ENCODE measurements at regions not wholly inside any gene's neighbourhood (a gene's known extent, or its start where the extent isn't known, plus 50 kb on each side); places are given as distances from the start of the nearest gene placed in this dataset.

DNA sequence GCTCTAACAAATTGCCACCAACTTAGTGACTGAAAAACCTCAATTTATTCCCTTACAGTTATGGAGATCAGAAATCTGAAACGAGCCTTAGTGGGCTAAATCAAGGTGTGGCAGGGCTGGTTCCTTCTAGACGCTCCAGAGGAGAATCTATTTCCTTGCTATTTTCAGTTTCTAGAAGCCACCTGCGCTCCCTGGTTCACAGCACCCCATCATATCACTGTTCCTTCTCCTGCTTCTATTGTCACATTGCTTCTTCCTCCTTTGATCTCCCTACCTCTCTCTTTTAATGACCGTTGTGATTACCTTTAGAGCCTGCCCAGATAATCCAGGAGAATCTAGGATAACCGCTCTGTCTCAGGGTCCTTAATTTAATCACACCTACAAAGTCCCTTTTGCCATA, 596.6 kb downstream of the PLCL1 start:
- TF ChIP-seq, protein P1, sequence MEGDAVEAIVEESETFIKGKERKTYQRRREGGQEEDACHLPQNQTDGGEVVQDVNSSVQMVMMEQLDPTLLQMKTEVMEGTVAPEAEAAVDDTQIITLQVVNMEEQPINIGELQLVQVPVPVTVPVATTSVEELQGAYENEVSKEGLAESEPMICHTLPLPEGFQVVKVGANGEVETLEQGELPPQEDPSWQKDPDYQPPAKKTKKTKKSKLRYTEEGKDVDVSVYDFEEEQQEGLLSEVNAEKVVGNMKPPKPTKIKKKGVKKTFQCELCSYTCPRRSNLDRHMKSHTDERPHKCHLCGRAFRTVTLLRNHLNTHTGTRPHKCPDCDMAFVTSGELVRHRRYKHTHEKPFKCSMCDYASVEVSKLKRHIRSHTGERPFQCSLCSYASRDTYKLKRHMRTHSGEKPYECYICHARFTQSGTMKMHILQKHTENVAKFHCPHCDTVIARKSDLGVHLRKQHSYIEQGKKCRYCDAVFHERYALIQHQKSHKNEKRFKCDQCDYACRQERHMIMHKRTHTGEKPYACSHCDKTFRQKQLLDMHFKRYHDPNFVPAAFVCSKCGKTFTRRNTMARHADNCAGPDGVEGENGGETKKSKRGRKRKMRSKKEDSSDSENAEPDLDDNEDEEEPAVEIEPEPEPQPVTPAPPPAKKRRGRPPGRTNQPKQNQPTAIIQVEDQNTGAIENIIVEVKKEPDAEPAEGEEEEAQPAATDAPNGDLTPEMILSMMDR (IDR thresholded peaks at IDR 0.05; ENCODE audit: insufficient read depth, low read depth, low read length), result no peak
- Histone ChIP-seq H3K36me3 (ENCODE audit: control insufficient read depth, insufficient read depth, low read length) (no peaks in the 10 kb centered on the region), H3K27me3 (ENCODE audit: control insufficient read depth, insufficient read depth, low read length) (no peaks in the 10 kb centered on the region), H3K4me3 (ENCODE audit: low read depth, low read length) (no peak overlapping the region)
- POLR2A ChIA-PET, result no interaction called here
- CTCF ChIA-PET, result no interaction called here
- no peak for DNase-seq (ENCODE audit: low read depth)

DNA sequence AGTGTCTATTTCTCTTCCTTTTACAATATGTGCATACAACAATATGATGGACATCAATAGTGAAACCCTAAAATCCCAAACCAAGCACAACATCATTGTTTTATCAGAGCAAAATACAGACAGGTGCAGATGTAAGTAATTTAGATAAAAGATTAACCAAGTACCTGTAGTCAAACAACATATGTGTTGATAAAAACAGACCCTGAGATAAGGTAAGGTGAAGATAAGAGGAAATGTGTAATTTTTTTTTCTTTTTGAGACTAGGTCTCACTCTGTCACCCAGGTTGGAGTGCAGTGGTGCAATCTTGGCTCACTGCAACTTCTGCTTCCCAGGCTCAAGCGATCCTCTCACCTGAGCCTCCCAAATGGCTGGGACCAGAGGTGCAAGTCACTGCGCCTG, 589.8 kb downstream of the PLCL1 start:
- Histone ChIP-seq H3K27me3 (ENCODE audit: control insufficient read depth, insufficient read depth, low read length) (no peaks in the 10 kb centered on the region), H3K36me3 (ENCODE audit: control insufficient read depth, insufficient read depth, low read length) (no peaks in the 10 kb centered on the region), H3K4me3 (ENCODE audit: low read depth, low read length) (no peak overlapping the region)
- TF ChIP-seq, protein P1 (IDR thresholded peaks at IDR 0.05; ENCODE audit: insufficient read depth, low read depth, low read length), result no peak
- DNase-seq (ENCODE audit: low read depth), result no peak
- ChIA-PET POLR2A (no interaction called here), CTCF (no interaction called here)

DNA sequence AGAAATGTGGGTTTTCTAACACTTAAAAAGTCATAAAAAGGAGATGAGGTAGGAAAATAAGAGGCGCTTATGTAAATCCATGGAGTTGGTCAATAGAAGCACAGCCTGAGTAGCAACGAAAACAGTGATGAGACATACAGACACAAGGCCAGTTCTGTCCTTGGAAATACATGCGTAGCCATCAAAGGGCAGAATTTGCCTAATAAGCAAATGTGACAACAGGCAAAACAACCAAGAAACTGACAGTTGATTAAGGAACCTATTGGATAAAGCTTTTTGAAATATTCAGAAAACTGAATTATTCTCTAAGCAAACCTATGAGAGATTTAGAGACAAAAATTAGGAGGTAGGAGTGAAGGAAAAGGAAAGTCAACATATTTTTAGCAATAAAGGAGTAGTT, 586.3 kb downstream of the PLCL1 start:
- no peak for DNase-seq (ENCODE audit: low read depth)
- TF ChIP-seq, protein P1 (IDR thresholded peaks at IDR 0.05; ENCODE audit: insufficient read depth, low read depth, low read length), result no peak
- Histone ChIP-seq H3K27me3 (ENCODE audit: control insufficient read depth, insufficient read depth, low read length) (no peaks in the 10 kb centered on the region), H3K4me3 (ENCODE audit: low read depth, low read length) (no peak overlapping the region), H3K36me3 (ENCODE audit: control insufficient read depth, insufficient read depth, low read length) (no peaks in the 10 kb centered on the region)
- ChIA-PET POLR2A (no interaction called here), CTCF (no interaction called here)

DNA sequence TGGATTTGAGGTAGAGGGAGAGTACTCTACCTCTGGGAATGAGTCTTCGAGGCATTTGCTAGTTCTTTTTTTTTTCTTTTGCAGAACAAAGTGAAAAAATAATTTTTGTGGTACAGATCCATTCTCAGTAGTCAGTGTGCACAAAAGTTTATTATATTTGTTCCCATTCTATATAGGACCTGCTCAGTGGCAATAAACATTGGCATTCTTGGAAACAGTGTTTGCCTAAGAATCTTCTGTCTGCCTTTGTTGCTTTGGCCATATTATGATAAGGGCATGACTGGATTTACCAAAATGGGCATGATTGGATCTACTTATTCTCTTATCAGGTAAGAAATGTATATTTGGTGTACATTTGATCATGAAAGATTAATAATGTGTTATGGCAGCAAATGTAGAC, 583.3 kb downstream of the PLCL1 start:
- Histone ChIP-seq H3K27me3 (ENCODE audit: control insufficient read depth, insufficient read depth, low read length) (no peaks in the 10 kb centered on the region), H3K4me3 (ENCODE audit: low read depth, low read length) (no peak overlapping the region), H3K36me3 (ENCODE audit: control insufficient read depth, insufficient read depth, low read length) (no peaks in the 10 kb centered on the region)
- ChIA-PET CTCF (no interaction called here), POLR2A (no interaction called here)
- TF ChIP-seq, protein P1 (IDR thresholded peaks at IDR 0.05; ENCODE audit: insufficient read depth, low read depth, low read length), result no peak
- DNase-seq (ENCODE audit: low read depth), result no peak

DNA sequence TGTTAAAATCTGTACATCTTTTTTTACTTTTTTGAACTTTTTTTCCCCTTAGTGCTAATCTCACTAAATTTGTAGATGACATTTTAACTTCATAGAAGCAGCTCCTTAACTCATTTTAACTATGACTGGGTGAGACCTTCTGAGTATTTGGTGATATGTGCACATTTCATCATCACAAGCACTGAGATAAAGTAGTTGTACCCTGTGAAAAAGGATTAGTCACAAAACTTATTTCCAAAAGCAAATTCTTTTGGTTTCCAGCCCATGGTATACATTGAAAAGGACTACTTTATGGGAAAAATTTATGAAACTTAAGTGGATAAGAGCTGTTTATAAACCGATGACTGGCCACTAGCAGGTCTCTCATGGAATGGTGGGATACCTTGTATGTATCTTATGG, 581.5 kb downstream of the PLCL1 start:
- POLR2A ChIA-PET, result no interaction called here
- DNase-seq (ENCODE audit: low read depth), result no peak
- Histone ChIP-seq H3K27me3 (ENCODE audit: control insufficient read depth, insufficient read depth, low read length) (no peaks in the 10 kb centered on the region), H3K4me3 (ENCODE audit: low read depth, low read length) (no peak overlapping the region), H3K36me3 (ENCODE audit: control insufficient read depth, insufficient read depth, low read length) (no peaks in the 10 kb centered on the region)
- CTCF ChIA-PET, result interaction anchor here (1.1 kb wide), 1 partner anchor 25 kb away, joined by 3 read pairs; no protein-coding TSS in a partner anchor
- TF ChIP-seq, protein P1 (IDR thresholded peaks at IDR 0.05; ENCODE audit: insufficient read depth, low read depth, low read length), result no peak
